Epithelial cell of esophagus (primary cell): ENCODE measurements at regions not wholly inside any gene's neighbourhood (a gene's known extent, or its start where the extent isn't known, plus 50 kb on each side); places are given as distances from the start of the nearest gene placed in this dataset.

Experiments used
- DNase-seq: peaks from one replicate; pipeline ENCODE4 v3.0.0; 2010; ENCODE audit warnings: low read depth
- H3K4me3 ChIP-seq: 2 replicates; pipeline ENCODE4 v1.5.1; 2011; ENCODE audit warnings: mild to moderate bottlenecking, low read length, control low read depth
- TF ChIP-seq, protein P1 (sequence below): IDR thresholded peaks from 2 replicates; pipeline ENCODE4 v1.5.1; 2011; ENCODE audit warnings: low read depth, mild to moderate bottlenecking, low read length, control low read depth, inconsistent platforms; ENCODE audit not compliant: insufficient read depth; ENCODE audit errors: missing control alignments

GRCh38 chr10:123521076-123521475 is 145.1 kb upstream of the GPR26 start:
- TF ChIP-seq, protein P1, sequence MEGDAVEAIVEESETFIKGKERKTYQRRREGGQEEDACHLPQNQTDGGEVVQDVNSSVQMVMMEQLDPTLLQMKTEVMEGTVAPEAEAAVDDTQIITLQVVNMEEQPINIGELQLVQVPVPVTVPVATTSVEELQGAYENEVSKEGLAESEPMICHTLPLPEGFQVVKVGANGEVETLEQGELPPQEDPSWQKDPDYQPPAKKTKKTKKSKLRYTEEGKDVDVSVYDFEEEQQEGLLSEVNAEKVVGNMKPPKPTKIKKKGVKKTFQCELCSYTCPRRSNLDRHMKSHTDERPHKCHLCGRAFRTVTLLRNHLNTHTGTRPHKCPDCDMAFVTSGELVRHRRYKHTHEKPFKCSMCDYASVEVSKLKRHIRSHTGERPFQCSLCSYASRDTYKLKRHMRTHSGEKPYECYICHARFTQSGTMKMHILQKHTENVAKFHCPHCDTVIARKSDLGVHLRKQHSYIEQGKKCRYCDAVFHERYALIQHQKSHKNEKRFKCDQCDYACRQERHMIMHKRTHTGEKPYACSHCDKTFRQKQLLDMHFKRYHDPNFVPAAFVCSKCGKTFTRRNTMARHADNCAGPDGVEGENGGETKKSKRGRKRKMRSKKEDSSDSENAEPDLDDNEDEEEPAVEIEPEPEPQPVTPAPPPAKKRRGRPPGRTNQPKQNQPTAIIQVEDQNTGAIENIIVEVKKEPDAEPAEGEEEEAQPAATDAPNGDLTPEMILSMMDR, result no peak
- no peak overlapping the region for H3K4me3 ChIP-seq
- DNase-seq, result no peak

DNA sequence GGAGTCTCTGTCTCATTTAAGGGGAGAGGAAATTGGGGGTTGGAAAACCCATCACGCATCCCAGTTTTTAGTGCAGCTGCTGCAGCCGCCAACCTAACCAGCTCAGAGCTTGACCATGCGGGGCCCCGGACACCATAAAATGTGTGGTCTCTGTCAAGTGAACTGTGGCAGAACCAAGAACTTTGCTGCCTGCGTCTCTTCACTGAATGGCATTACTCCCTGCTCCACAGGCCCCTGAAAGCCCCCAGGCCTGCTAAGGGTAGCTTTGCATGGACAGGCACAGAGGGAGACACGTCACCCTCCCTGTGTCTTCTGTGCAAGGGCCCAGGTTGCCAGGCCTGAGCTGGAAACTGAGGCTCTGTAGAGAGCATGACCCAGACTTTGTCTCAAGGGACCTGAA is 144.6 kb upstream of the GPR26 start:
- no peak overlapping the region for H3K4me3 ChIP-seq
- TF ChIP-seq, protein P1, result no peak
- DNase-seq, result no peak

DNA sequence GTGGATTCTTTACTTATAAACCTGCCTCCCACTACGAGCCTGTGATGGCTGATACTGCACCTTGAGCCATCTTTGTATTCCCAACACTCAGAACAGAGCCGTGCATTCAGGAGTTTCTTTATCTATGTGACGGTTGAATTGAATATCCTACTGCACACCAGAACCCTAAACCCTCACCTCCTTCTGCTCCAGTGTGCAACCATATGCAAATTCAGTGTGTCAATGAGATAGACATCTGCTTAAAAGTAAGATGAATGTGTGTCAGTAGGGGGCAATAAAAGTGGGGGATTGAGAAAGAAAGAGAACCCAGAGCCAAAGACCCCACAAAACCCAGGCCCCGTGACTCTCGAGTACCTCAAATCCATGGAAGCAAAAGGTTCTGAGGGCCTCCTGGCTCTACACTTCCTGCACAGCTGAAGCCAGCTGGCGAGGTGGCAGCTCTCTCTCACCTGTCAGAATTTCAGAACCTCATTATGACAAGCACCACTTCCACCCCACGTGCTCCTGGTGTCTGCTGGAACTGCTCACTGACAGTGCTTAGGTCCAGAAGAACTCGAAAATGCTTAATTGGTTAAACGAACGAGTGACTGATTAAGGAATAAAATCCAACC is 143.3 kb upstream of the GPR26 start:
- H3K4me3 ChIP-seq, result no peak overlapping the region
- TF ChIP-seq, protein P1, result no peak
- DNase-seq, result no peak

- DNase-seq, result no peak
- TF ChIP-seq, protein P1, result no peak
- H3K4me3 ChIP-seq, result no peak overlapping the region
Measured at GRCh38 chr10:123523833-123524232, 142.3 kb upstream of the GPR26 start.

DNA sequence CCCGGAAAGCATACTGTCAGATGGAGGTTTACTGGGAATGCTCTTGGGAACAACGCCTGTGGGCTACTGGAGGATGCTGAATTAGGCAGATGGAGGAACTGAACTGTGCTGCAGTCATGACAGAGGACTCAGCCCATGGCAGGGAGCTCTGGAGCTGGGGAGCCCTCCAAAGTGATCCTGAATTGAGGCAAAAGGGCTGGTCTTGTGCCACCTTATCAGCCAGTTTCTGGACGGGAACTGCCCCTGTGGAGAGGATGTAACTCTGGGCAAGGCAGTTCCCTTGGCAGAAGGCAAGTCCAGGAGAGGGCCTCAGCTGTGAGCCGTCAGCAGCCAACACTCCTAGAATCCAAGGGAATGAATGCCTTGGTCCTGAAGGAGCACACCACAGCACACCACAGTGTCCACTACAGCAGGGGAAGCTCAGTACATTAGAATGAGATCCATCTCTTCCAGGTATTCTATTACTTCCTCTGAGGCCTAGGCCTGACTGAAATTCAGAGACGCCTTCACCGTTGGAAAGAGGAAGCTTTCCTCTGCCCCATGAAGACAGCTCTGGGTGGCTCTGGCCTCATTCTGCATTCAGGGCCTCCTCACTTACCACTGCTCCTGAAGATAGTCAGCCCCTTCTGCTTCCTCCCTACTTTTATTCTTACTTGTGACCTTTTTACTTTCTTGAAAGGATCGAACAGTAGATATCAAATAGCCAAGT is 139.6 kb upstream of the GPR26 start:
- no peak overlapping the region for H3K4me3 ChIP-seq
- no peak for DNase-seq
- TF ChIP-seq, protein P1, result no peak

GRCh38 chr10:123527151-123527550 is 139.0 kb upstream of the GPR26 start:
- H3K4me3 ChIP-seq, result no peak overlapping the region
- TF ChIP-seq, protein P1, result no peak
- DNase-seq, result no peak
